IMR-90 (cell line): ENCODE measurements at regions not wholly inside any gene's neighbourhood (a gene's known extent, or its start where the extent isn't known, plus 50 kb on each side); places are given as distances from the start of the nearest gene placed in this dataset.

Experiments used
- BHLHE40 ChIP-seq: fragments of 150-350 bp; IDR thresholded peaks from 2 replicates; pipeline ENCODE4 v1.6.1; 2016; ENCODE audit warnings: mild to moderate bottlenecking, low read depth, low read length
- CEBPB ChIP-seq: IDR thresholded peaks from 2 replicates; pipeline ENCODE4 v1.6.1; 2012; ENCODE audit warnings: low read depth, low read length, improper control_type of control experiment
- MAFK ChIP-seq: IDR thresholded peaks from 2 replicates; pipeline ENCODE4 v1.6.1; 2012; ENCODE audit warnings: low read depth, low read length, improper control_type of control experiment
- NFE2L2 ChIP-seq: fragments of 150-350 bp; IDR thresholded peaks from 2 replicates; pipeline ENCODE4 v1.6.1; 2016; ENCODE audit warnings: low read depth, mild to moderate bottlenecking, low read length
- POLR2A ChIP-seq: IDR thresholded peaks from 2 replicates; pipeline ENCODE4 v1.6.1; 2012; ENCODE audit warnings: mild to moderate bottlenecking, low read depth, low read length
- RAD21 ChIP-seq: IDR thresholded peaks from 2 replicates; pipeline ENCODE4 v1.6.1; 2012; ENCODE audit warnings: low read length, improper control_type of control experiment
- SMC3 ChIP-seq: fragments of 150-350 bp; IDR thresholded peaks from 2 replicates; pipeline ENCODE4 v1.6.1; 2016; ENCODE audit warnings: low read depth, mild to moderate bottlenecking, antibody characterized with exemption, low read length, moderate library complexity
- TF ChIP-seq, protein P1 (sequence below): fragments of 150-350 bp; IDR thresholded peaks from 2 replicates; pipeline ENCODE4 v1.6.1; 2017; ENCODE audit warnings: mild to moderate bottlenecking, antibody characterized with exemption, low read length, low read depth
- TF ChIP-seq, protein P2 (sequence below): conservative IDR thresholded peaks from 2 replicates; pipeline ENCODE4 v1.5.1; 2012; ENCODE audit warnings: mild to moderate bottlenecking, low read depth, low read length, improper control_type of control experiment

DNA sequence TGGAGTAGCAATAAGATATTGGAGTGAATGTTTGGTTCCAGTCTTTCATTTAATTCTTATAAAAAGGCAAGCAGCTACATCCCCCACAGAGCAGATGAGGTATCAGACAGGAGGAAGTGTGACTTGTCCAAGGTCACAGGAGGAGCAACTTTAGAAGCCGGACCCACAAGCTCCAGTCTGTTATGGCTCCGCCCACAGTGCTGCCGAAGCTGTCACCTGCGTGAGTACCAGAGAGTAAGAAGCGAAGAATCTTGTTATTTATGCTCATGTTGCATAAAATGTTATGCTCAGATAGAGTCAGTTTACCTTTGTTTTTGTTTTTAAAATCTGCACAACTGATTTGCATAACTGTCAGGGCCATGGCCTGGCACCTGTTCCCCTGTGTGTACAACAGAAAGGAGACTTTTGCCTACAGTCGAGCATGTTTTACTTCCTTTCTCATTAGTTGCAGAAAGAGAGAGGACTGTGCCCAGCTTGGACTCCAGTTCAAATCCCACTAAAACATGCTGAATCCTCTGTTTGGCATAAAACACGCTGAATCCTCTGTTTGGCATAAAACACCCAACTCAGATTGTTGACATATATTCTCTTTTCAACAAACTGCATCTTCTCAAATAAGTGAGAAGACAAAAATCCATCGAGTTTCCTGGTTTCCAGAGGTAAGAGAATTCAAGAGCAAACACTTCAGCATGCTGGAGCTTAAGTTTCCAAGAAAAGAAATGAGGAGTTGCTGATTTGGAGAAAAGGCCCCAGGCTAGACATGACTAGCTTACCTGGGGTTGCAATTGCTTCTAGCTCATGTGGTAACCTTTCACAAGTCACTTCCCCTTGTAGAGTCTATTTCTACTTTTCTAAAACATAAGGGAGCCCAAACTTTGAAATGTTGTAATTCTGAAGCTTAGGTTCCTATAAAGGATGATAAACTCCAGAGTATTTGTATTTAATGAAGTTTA lies 409.8 kb upstream of the ZMIZ1 start:
- TF ChIP-seq POLR2A (no peak), SMC3 (no peak), CEBPB (no peak), BHLHE40 (no peak), RAD21 (no peak), MAFK (no peak), NFE2L2 (no peak)
- TF ChIP-seq, protein P1, sequence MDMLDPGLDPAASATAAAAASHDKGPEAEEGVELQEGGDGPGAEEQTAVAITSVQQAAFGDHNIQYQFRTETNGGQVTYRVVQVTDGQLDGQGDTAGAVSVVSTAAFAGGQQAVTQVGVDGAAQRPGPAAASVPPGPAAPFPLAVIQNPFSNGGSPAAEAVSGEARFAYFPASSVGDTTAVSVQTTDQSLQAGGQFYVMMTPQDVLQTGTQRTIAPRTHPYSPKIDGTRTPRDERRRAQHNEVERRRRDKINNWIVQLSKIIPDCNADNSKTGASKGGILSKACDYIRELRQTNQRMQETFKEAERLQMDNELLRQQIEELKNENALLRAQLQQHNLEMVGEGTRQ: no peak
- TF ChIP-seq, protein P2, sequence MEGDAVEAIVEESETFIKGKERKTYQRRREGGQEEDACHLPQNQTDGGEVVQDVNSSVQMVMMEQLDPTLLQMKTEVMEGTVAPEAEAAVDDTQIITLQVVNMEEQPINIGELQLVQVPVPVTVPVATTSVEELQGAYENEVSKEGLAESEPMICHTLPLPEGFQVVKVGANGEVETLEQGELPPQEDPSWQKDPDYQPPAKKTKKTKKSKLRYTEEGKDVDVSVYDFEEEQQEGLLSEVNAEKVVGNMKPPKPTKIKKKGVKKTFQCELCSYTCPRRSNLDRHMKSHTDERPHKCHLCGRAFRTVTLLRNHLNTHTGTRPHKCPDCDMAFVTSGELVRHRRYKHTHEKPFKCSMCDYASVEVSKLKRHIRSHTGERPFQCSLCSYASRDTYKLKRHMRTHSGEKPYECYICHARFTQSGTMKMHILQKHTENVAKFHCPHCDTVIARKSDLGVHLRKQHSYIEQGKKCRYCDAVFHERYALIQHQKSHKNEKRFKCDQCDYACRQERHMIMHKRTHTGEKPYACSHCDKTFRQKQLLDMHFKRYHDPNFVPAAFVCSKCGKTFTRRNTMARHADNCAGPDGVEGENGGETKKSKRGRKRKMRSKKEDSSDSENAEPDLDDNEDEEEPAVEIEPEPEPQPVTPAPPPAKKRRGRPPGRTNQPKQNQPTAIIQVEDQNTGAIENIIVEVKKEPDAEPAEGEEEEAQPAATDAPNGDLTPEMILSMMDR: no peak
